Activated naive CD8-positive, alpha-beta T cell (primary cell): ENCODE measurements at regions not wholly inside any gene's neighbourhood (a gene's known extent, or its start where the extent isn't known, plus 50 kb on each side); places are given as distances from the start of the nearest gene placed in this dataset.

Experiments
- H3K27ac Mint-ChIP-seq: one replicate; pipeline ENCODE4 v1.8.0; 2021; ENCODE audit warnings: mixed read lengths
- H3K27me3 Mint-ChIP-seq: one replicate; pipeline ENCODE4 v1.8.0; 2021; ENCODE audit warnings: mixed read lengths
- H3K36me3 Mint-ChIP-seq: one replicate; pipeline ENCODE4 v1.8.0; 2021; ENCODE audit warnings: mixed read lengths
- H3K4me1 Mint-ChIP-seq: one replicate; pipeline ENCODE4 v1.8.0; 2021; ENCODE audit warnings: low read depth, mixed read lengths
- H3K4me3 Mint-ChIP-seq: one replicate; pipeline ENCODE4 v1.8.0; 2021; ENCODE audit warnings: mild to moderate bottlenecking, mixed read lengths
- H3K9me3 Mint-ChIP-seq: one replicate; pipeline ENCODE4 v1.8.0; 2021; ENCODE audit warnings: low read depth, mixed read lengths

GRCh38 chr15:59739557-59740186, 50.6 kb upstream of the BNIP2 start:
- Mint-ChIP-seq H3K4me3 (no peak overlapping the region), H3K9me3 (peaks cover 7% of the 10 kb centered on the region), H3K27me3 (peaks cover 2% of the 10 kb centered on the region), H3K36me3 (peaks cover 7% of the 10 kb centered on the region), H3K27ac (no peak overlapping the region), H3K4me1 (no peaks in the 10 kb centered on the region)
